GM18867 (cell line): ENCODE measurements at regions not wholly inside any gene's neighbourhood (a gene's known extent, or its start where the extent isn't known, plus 50 kb on each side); places are given as distances from the start of the nearest gene placed in this dataset.

ENCODE experiments used
- ATAC-seq: cut with Tn5 transposase; IDR thresholded peaks from one replicate; pipeline ENCODE4 v1.9.1; 2021; ENCODE audit warnings: mild to moderate bottlenecking, moderate library complexity; ENCODE audit not compliant: unreplicated experiment

GRCh38 chr1:38436006-38436405, 389.4 kb upstream of the POU3F1 start:
- no peak for ATAC-seq

- no peak for ATAC-seq
Measured at GRCh38 chr1:38433084-38433722, 386.6 kb upstream of the POU3F1 start.

GRCh38 chr1:38431535-38432376, 385.2 kb upstream of the POU3F1 start:
- no peak for ATAC-seq

GRCh38 chr1:38430949-38431348, 384.4 kb upstream of the POU3F1 start:
- no peak for ATAC-seq

GRCh38 chr1:38424677-38425076, 378.1 kb upstream of the POU3F1 start:
- ATAC-seq: no peak

GRCh38 chr1:38420666-38421065, 374.1 kb upstream of the POU3F1 start:
- ATAC-seq: no peak

- ATAC-seq: no peak
Measured at GRCh38 chr1:38418195-38419030, 371.8 kb upstream of the POU3F1 start.

GRCh38 chr1:38403667-38404066, 357.1 kb upstream of the POU3F1 start:
- ATAC-seq: no peak

GRCh38 chr1:38402230-38402815, 355.7 kb upstream of the POU3F1 start:
- no peak for ATAC-seq

GRCh38 chr1:38396606-38397005, 350.0 kb upstream of the POU3F1 start:
- ATAC-seq: no peak

- ATAC-seq: no peak
Measured at GRCh38 chr1:38394303-38394702, 347.7 kb upstream of the POU3F1 start.

- ATAC-seq: no peak
Measured at GRCh38 chr1:38392861-38393260, 346.3 kb upstream of the POU3F1 start.

GRCh38 chr1:38381256-38381655, 334.7 kb upstream of the POU3F1 start:
- ATAC-seq: no peak

GRCh38 chr1:38376577-38376976, 330.0 kb upstream of the POU3F1 start:
- no peak for ATAC-seq

- no peak for ATAC-seq
Measured at GRCh38 chr1:38375035-38375434, 328.4 kb upstream of the POU3F1 start.

GRCh38 chr1:38371505-38371844, 324.9 kb upstream of the POU3F1 start:
- no peak for ATAC-seq

- ATAC-seq: no peak
Measured at GRCh38 chr1:38370716-38371504, 324.3 kb upstream of the POU3F1 start.

GRCh38 chr1:38365242-38365641, 318.6 kb upstream of the POU3F1 start:
- no peak for ATAC-seq

- no peak for ATAC-seq
Measured at GRCh38 chr1:38361566-38361965, 315.0 kb upstream of the POU3F1 start.

GRCh38 chr1:38360807-38361206, 314.2 kb upstream of the POU3F1 start:
- ATAC-seq: no peak

- ATAC-seq: no peak
Measured at GRCh38 chr1:38353956-38354355, 307.4 kb upstream of the POU3F1 start.
